Fibroblast of skin of right quadriceps (primary cell): ENCODE measurements at regions not wholly inside any gene's neighbourhood (a gene's known extent, or its start where the extent isn't known, plus 50 kb on each side); places are given as distances from the start of the nearest gene placed in this dataset.

Experiments used
- DNase-seq: peaks from one replicate; pipeline ENCODE4 v3.0.0-alpha.2; 2013

DNA sequence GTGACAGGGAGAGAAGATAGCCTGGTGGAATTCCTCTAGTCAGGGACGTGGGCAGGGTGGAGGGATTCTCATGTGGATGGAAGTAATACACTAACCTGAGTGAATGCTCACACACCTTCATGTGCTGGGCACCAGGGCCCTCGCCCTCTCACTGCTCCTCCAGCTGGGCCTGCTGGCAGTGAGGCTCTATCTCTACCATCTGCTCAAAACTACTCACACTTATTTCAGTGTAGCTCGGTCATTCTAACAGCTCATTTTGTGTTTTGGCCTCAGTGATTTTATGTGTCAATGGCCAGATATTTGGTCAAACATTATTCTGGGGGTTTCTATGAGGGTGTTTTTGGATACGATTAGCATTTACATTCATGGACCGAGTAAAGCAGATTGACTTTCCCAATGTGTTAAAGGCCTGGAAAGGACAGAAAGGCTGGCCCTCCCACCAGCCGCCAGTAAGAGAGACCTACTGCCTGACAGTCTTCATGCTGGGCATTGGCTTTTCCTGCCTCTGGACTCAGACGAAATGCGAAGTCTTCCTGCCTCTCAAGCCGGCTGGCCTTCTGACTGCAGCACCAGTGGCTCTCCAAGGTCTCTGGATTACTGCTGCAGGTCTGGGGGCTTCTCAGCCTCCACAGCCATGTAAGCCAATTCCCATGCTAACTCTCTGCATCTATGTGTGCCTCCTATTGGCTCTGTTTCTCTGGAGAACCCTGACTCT is 335.4 kb downstream of the CXCL12 start:
- no peak for DNase-seq

DNA sequence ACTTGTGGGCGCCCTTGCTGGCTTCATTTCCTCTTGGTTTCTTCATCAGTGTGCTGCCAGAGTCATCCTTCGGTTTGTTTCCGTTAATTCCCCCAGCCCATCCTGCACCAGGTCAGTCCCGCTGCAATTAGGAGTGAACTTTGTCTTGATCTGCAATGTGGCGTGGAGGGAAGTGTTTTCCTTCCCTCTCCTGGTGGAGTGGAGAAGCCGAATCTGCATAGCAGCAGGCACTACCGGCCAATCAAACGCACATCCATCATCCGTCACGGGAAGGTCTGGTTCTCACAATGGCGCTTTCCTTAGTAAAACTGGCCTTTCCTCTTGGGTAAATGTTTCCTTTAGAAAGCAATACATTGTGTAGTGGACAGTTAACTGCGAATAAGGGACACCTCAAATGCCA is 337.5 kb downstream of the CXCL12 start:
- no peak for DNase-seq

DNA sequence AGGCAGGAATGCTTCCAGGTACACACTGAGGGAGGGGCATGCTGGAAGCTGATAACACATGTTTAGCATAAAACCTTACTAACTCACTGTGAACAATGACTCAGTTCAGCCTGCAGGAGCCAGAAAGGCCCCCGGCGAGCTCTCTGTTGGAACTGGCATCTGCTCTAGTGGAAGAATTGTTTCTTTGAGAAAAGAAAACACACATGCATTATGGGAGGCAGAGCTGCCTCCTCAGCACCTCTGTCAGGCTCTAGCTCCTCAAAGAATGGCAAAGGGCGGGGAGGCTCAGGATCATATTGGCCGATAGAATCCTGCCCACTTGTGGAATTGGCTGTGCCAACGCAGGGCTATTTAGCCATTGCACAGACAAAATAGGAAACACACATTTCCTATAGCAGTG is 338.3 kb downstream of the CXCL12 start:
- DNase-seq = no peak

DNA sequence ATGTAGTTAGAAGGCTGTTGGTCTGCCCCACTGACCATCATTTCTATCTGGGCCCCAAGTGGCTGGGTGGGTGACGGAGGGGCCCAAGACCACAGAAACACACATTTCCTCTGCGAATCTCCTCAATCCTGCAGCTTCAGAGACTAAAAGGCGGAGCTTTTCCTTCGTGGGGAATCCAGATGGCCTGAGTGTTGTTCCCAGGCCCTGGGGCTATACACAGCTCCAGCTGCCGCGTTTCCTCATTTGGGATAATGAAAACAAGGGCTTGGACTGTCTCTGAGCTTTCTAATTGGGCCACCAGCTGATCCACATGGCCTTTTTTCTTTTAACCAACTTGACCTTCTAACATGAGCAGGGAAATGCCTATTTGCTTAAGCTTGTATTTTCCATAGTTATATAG is 339.9 kb downstream of the CXCL12 start:
- no peak for DNase-seq

DNA sequence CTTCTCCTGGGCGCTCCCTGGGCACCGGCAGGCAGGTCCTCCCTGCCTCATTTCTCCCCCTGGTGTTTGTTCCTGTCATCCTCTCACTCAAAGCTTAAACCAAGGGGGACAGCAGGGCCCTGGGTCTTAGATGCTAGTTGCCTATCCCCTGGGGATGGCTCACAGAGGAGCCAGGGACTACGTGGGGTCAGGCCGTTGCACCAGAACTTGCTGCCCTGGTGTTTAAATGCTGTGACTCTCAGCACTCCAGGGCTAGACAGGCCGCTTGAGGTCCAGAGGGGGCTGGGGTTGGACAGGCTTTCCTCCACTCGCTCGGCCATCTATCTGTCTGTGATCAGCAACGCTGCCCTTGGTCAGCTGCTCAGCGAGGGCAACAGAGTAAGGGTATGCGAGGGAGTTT is 340.3 kb downstream of the CXCL12 start:
- DNase-seq = no peak

DNA sequence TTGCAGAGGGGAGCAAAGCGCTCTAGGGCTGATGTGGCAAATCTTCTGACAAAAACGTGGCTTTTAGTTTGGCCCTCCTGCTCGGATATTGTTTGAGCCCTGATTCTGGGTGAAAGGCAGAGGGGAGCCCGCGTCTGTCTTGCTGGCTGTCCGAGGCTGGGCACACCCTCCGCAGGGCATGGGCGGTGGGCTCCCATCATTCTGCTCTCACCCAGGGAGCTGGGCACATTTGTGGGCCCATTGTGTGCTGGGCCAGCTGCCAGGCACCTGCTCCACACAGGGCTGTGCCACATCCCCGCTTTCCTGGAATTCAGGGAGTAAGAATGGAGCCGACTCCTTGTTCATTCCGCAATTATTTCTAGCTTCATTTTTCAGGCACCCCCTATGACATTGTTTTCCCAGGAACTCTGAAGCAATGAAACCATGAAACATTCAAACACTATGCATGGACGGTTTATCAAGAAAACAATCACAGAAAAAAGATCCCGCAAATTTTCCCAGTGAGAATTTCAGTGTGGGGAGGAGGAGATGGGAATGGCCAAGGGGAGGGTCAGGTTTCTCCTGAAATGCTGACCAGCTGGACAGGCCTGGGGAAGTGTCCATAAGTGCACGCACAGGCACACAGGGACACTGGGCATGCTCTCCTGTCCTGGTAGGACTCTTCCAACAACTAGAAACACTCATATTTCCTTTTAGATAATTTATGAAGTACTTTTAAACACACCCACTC is 341.1 kb downstream of the CXCL12 start:
- DNase-seq = no peak

DNA sequence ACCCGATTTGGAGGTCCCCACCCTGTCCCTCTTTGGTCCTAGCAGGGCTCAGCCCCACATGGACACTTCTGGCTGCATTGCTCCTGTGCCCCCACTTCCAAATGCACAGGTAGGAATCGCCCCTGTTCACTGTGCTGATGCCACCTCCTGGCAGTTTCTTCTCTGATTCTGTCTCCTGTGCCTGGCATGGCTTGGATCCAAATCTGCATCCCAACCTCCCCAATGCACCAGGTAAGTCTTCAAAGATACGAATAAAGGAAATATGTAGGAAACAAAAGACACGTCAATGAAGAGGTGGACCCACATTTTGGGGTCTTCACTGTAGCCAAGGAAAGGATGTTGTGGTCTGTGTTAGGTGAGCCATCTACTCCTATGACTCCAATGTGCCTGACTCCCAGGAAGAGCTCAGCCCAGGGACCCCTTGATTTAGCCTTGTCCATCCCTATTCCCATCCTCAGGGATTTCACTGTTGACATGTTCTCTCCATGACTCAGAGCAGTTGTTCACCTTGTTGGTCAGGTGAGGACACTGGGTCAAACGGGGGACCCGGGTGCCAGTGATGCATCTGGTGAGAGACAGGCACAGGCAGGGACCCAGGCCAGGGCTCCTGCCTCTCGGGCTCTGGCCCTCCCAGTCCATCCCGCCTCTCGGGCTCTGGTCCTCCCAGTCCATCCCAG is 341.8 kb downstream of the CXCL12 start:
- no peak for DNase-seq

DNA sequence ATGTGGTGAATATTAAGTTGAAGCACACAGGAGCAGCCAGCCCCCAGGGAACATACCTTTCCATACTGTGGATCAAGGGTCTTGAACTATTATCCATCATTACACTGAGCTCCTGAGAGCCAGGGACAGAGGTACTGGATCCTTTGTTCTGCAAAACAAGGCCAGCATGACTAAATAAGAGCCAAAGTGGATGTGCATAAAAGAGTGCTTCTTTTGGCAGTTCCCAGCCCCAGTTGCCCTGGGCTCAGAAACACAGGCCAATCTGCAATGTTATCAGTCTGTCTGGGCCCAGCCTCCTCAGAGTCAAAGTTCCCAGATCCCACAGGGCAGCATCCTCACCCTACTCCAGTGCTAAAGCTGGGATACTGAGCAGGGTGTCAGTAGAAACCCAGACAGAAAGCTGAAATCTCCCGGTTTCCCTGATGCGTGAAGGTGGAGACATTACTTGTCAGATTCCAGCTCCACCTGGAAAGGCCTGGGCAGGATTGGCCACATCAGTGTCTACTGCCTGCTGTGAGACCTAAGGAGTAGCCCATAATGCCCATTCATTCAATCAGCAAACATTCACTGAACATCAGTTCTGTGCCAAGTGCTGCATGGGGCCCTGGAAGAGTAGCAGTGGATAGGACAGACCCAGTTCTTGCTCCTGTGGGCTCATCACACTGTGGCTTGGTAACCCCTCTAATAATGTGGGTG is 342.7 kb downstream of the CXCL12 start:
- no peak for DNase-seq

DNA sequence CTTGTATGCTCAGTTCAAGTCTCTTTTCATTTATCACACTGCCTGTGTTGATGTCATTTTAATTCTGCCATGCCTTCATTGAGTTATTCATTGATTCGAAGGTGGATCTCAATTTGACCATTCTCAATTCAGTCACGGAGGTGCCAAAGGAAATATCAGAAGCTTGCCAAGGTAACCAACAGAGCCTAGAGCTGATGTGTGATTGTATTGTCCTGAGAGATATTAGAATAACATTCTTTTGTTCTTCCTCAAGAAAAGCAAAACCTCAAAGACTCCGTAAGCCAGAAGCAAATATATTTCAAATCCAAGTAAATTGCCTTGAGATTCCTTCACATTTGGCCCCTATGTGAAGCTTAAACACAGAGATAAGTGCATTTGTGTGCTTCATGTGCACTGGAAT is 345.3 kb downstream of the CXCL12 start:
- no peak for DNase-seq

DNA sequence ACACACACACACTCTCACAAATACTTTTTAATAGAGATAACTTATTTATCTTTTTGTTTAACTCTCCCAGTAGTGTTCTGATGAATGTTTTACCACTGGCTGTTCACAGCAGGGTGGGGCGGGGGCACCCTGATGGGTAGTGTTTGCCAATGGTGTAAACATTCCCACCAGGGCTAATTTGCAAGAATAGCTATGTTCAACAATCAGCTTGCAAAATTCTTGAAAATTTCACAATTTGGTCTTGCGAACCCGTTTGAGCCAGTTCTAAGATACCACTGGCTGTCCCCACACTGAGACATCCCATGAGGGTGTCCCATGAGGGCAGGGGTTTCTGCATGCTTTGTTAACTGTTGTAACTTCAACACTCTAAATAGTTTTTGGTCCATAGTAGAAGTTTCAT is 348.5 kb downstream of the CXCL12 start:
- no peak for DNase-seq

DNA sequence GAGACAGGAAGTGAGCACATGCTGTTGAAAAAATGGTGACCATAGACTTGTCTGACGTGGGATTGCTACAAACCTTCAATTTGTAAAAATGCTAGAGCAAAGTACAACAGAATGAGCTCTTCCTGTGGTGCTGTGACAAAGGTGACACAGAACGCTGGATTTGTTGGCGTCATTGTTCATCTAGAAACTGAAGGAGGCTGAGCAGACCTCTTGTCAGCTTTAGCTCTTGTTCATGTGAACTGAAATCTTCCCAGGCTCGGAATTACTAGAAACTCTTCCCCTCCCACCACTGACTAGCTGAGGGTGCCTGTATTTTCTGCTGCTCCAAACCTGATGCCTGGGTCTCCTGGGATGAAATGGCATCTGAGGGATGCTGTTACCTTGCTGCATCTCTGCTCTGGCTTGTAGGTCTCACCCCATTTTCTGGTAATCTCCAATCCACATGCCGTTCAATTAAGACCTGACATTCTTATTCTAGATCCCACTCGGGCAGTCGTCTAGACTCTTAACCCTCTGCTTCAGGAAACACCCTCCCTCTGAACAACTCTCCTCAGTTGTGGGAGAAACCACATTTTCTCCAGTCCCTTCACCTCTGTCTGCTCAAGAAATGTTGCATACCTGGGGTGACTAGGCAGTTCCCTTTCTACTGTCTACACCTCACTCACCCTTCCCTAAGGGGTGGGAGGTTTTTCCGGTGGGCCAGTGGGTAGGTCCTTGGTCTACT is 349.3 kb downstream of the CXCL12 start:
- no peak for DNase-seq

DNA sequence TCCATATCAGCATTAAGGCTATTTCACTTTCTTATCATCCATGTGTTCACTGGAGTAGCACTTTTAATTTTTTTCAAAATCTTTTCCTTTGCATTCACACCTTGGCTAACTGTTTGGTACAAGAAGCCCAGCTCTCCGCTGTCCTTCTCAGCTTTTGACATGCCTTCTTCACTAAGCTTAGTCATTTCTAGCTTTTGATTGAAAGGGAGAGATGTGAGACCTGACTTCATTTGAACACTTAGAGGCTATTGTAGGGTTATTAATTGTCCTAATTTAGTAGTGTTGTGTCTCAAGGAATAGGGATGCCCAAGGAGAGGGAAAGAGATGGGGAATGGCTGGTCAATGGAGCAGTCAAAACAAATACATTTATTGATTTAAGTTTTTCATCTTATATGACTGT is 350.0 kb downstream of the CXCL12 start:
- no peak for DNase-seq

DNA sequence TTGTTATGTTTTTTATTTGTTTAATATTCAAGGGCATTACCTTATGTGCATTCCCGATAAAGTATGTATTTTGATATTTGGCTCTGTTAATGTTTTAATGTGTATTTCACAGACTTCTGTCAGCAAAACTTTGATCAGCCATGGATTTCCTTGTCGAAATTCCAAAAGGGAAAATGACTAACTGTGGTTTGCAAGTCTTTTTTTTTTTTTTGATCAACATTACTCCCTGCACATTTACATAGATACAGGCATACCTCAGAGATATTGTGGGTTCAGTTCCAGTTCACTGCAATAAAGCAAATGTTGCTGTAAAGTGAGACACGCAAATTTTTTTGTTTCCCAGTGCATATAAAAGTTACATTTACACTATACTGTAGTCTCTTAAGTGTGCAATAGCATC is 351.9 kb downstream of the CXCL12 start:
- DNase-seq = peak; percentile 90

DNA sequence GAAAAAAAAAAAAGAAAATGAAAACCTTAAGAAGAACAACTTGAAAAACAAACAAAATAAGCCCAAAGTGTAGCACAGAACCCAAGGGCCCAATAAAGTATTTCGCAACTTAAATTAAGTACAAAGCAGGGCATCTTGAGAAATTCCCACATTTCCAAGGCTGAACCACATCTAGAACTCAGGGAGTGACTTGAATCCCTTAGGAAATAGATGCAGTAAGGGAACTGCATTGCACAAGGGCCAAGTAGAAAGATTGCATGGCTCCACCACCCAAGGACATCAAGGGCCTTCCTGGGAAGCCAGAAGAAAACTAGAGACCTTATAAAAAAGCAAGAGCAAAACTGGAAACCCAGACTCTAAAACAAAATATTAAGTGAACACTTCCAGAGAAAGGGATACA is 352.7 kb downstream of the CXCL12 start:
- DNase-seq = peak; percentile 76

DNA sequence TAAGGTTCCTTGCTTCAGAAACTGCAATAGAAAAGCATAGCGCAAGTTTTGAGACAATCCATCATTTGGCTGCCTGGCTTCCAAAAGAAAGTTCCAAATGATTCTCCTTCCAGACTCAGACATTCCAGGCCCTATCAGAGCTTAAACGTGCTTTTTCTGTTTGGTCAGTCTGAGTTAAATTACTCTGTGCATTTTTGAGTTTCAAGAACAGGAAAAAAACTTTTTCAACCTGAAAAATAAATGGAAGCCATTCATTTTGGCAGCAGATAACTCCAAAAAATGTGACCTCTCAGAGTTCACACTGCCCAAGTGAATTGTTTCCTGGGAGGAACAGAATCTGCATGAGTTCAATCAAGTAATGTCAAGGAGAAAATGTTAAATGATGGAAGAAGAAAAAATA is 354.2 kb downstream of the CXCL12 start:
- DNase-seq = no peak

DNA sequence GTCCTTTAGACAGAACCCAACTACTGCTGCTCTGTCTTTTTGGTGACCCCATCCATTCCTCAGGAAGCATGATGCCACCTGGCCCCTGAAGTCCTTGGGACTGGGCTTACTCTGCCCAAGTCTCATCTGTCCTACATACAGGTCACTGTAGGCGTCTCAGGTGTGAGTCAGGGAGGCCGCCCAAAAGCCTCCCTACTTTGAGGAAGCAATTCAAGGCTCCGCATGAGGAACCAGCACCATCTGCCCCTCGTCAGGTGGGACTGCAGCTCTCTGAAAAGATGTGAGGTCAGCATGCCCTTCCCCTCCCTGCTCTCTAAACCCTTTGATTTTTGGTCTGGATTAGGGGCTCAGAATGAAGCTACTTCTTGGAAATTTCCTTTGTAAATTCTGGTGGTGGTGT is 354.8 kb downstream of the CXCL12 start:
- DNase-seq = no peak

DNA sequence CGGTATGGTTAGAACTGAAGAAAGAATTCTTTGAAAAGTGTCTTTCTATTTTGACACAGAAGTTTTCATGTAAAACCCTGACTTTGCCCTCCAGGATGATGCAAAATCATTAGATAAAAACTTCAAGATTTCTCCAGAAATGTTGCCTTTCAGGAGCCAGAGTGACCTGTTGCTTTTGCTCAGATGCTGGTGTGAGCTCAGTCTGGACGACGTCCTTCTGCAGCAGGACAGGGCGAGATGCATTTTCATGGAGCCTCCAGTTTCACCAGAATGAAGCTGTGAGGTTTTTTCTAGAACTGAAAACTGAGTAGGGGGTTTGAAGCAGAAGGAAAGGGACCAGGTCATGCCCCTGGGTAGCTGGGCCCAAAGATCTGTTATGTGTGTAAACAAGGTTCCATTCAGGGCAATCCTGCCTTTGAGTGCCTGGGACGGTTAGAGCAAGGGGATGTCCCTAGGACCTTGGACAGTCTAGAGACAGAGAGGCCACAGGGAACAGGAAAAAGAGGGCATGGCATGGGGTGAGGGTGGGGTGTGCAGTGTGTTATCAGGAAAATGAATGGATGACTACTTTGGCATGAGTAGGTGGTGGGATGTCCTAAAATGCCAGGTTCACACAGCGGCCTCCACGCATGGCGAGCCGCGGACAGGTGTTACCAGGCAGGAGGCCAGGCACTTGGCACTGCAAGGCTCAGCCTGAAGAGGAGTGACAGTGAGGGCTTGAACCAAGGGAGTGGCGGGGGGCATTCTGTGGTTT is 356.3 kb downstream of the CXCL12 start:
- DNase-seq = no peak

DNA sequence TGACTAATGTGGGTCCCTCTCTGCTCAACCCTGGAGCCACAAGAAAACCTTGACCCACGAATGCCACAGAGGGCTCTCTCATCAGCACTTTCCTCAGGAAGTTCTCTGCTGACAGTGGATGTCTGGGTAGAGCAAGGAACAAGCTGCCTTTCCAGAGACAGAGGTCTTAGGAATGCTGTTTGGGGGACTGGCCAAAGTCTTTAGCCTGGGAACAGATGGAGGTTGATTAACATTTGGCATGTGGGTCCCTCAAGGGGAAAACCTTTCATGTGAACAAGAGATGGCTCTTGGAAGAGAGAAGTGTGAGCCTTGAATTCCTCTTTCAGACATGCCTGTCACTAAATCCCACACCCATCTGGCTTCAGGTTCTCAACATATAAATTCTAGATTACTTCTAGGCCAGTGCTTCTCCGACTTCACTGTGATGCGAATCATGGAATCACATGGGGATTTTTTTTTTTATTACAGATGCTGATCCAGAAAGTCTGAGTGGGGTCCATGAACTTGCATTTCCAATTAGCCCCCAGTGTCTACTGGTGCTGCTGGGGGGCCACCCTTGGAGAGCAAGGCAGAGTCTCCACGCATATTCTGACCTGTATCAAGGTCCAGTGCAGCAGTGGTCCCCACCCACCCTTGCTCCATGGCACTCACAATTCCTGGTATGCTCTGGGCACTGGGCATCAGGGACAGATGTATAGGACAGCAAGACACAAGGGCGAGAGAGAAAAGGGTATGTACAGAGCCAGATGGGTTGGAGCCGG is 360.4 kb downstream of the CXCL12 start:
- DNase-seq = no peak

DNA sequence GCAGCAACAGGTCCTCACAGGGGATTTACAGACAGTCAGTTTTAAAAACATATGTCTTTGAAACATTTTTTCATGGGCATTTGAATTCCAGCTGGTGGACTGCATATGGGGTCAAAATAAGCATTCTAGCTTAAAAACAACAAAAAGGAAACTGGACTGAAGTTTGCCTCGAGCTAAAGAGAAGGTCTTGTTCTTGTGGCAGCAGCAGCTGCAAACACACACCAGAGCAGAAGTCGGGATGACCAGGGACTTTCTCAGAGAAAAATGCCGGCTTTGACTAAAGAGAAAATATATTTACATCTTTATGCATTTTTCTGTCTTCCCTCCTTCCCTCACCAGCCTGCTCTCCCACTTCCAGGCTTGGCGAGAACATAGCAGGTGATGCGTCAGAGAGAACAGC is 361.4 kb downstream of the CXCL12 start:
- DNase-seq = no peak

DNA sequence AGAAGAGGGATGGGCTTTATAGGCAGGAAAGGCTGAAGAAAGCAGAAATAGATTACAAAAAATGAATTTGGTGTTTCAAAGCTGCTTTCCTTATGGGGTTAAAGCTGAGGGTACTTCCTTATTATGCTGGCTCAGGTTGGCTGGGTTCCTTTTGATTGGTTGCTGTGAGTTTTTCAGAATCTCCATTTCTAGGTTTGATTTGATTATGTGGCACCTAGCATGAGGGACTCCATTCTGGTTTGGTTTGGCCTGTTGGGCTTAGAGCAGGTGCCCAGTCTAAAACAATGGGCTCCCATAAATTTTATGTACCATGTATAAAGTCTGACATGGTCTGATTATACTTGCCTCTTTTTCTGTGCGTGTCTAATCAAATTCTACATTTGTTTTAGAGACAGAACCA is 362.7 kb downstream of the CXCL12 start:
- DNase-seq = no peak
